Ovary (tissue), 3 donors: ENCODE measurements at regions not wholly inside any gene's neighbourhood (a gene's known extent, or its start where the extent isn't known, plus 50 kb on each side); places are given as distances from the start of the nearest gene placed in this dataset.

Source experiments
- POLR2A ChIP-seq: fragments of 450-650 bp; IDR thresholded peaks from one replicate; pipeline ENCODE4 v1.6.1; 2017; ENCODE audit warnings: antibody characterized with exemption, mild to moderate bottlenecking, moderate library complexity
- TF ChIP-seq, protein P1 (sequence below), 3 donors: fragments of 450-650 bp in 2 of 3; fragments of 200-600 bp in 1 of 3; IDR thresholded peaks; one replicate each; pipeline versions ENCODE4 v1.5.1 to v1.8.0; 2016 to 2022; ENCODE audit warnings: antibody characterized with exemption in 3 of 3, mild to moderate bottlenecking in 1 of 3
- donor health status: DM: no; HTN: no; CAD: no.

DNA sequence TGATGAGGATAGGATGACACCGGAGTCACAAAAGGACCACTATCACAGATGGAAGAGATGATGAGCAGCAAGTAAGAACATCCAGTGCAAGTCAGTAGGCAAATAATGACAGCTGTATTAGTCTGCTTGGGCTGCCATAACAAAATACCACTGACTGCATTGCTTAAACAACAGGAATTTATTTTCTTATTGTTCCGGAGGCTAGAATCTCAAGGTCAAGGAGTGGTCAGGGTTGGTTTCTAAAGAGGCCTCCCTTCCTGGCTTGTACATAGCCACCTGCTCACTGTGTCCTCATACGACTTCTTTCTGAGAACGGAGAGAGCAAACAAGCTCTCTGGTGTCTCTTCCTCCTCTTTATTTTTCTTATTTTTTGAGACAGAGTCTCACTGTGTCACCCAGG lies 380.7 kb downstream of the PLOD2 start:
- TF ChIP-seq, protein P1, sequence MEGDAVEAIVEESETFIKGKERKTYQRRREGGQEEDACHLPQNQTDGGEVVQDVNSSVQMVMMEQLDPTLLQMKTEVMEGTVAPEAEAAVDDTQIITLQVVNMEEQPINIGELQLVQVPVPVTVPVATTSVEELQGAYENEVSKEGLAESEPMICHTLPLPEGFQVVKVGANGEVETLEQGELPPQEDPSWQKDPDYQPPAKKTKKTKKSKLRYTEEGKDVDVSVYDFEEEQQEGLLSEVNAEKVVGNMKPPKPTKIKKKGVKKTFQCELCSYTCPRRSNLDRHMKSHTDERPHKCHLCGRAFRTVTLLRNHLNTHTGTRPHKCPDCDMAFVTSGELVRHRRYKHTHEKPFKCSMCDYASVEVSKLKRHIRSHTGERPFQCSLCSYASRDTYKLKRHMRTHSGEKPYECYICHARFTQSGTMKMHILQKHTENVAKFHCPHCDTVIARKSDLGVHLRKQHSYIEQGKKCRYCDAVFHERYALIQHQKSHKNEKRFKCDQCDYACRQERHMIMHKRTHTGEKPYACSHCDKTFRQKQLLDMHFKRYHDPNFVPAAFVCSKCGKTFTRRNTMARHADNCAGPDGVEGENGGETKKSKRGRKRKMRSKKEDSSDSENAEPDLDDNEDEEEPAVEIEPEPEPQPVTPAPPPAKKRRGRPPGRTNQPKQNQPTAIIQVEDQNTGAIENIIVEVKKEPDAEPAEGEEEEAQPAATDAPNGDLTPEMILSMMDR (IDR thresholded peaks at IDR 0.05): no peak
- no peak for TF ChIP-seq POLR2A
